ENCODE measurements at regions not wholly inside any gene's neighbourhood (a gene's known extent, or its start where the extent isn't known, plus 50 kb on each side); places are given as distances from the start of the nearest gene placed in this dataset.

- no peaks in the 10 kb centered on the region for H3K36me3 ChIP-seq (ENCODE audit: insufficient read depth, low read length)
- no peaks in the 10 kb centered on the region for H3K9me2 ChIP-seq (ENCODE audit: insufficient read depth, low read length)
- no peaks in the 10 kb centered on the region for H3F3A ChIP-seq (ENCODE audit: insufficient read depth, low read length, poor library complexity, severe bottlenecking)
- H3K27ac ChIP-seq (ENCODE audit: low read length) = no peak overlapping the region
- no peaks in the 10 kb centered on the region for H4K20me1 ChIP-seq (ENCODE audit: insufficient read depth)
- TF ChIP-seq SMC3 (conservative IDR thresholded peaks at IDR 0.05; ENCODE audit: poor library complexity) (no peak), REST (IDR thresholded peaks at IDR 0.05; ENCODE audit: borderline replicate concordance) (no peak)
- H3K9ac ChIP-seq (ENCODE audit: low read length) = no peak overlapping the region
- H3K4me2 ChIP-seq (ENCODE audit: low read length) = no peak overlapping the region
- no peaks in the 10 kb centered on the region for H3K27me3 ChIP-seq (ENCODE audit: insufficient read depth, low read depth, low read length)
- no peaks in the 10 kb centered on the region for H3K9me3 ChIP-seq (ENCODE audit: low read length)
- no peak overlapping the region for H2AFZ ChIP-seq (ENCODE audit: low read depth, low read length)
- H3K79me2 ChIP-seq (replicated peaks; ENCODE audit: insufficient read depth, low read length) = no peaks in the 10 kb centered on the region
- no peak overlapping the region for H3K4me3 ChIP-seq (ENCODE audit: low read length)
Measured at GRCh38 chr3:157672061-157672460, 168.8 kb upstream of the VEPH1 start.

- H3K4me3 ChIP-seq (ENCODE audit: low read length) = no peak overlapping the region
- no peak overlapping the region for H2AFZ ChIP-seq (ENCODE audit: low read depth, low read length)
- no peak overlapping the region for H3K4me2 ChIP-seq (ENCODE audit: low read length)
- no peaks in the 10 kb centered on the region for H3F3A ChIP-seq (ENCODE audit: insufficient read depth, low read length, poor library complexity, severe bottlenecking)
- H3K27me3 ChIP-seq (ENCODE audit: insufficient read depth, low read depth, low read length) = no peaks in the 10 kb centered on the region
- no peak for TF ChIP-seq TAF1 (IDR thresholded peaks at IDR 0.05; ENCODE audit: low read depth)
- TF ChIP-seq EZH2 (IDR thresholded peaks at IDR 0.05; ENCODE audit: borderline replicate concordance, insufficient read depth, low read length, poor library complexity, severe bottlenecking) = no peak
- TF ChIP-seq POLR2AphosphoS5 (IDR thresholded peaks at IDR 0.05) = no peak
- no peak for TF ChIP-seq RAD21 (conservative IDR thresholded peaks at IDR 0.05)
- no peak for TF ChIP-seq EP300 (conservative IDR thresholded peaks at IDR 0.05; ENCODE audit: poor library complexity, severe bottlenecking)
- TF ChIP-seq REST (IDR thresholded peaks at IDR 0.05; ENCODE audit: borderline replicate concordance) = no peak
- no peak for TF ChIP-seq CTCF (IDR thresholded peaks at IDR 0.05; ENCODE audit: poor library complexity, severe bottlenecking)
- no peak for TF ChIP-seq MXI1 (conservative IDR thresholded peaks at IDR 0.05; ENCODE audit: poor library complexity, severe bottlenecking)
- no peak for TF ChIP-seq SMC3 (conservative IDR thresholded peaks at IDR 0.05; ENCODE audit: poor library complexity)
- no peaks in the 10 kb centered on the region for H3K36me3 ChIP-seq (ENCODE audit: insufficient read depth, low read length)
- H3K9me3 ChIP-seq (ENCODE audit: low read length) = no peaks in the 10 kb centered on the region
- H3K27ac ChIP-seq (ENCODE audit: low read length) = no peak overlapping the region
- no peaks in the 10 kb centered on the region for H3K79me2 ChIP-seq (replicated peaks; ENCODE audit: insufficient read depth, low read length)
- H4K20me1 ChIP-seq (ENCODE audit: insufficient read depth) = no peaks in the 10 kb centered on the region
- H3K9ac ChIP-seq (ENCODE audit: low read length) = no peak overlapping the region
- no peaks in the 10 kb centered on the region for H3K9me2 ChIP-seq (ENCODE audit: insufficient read depth, low read length)
Measured at GRCh38 chr3:157671656-157672055, 168.4 kb upstream of the VEPH1 start.
